Tibial nerve (tissue), 4 donors: ENCODE measurements at regions not wholly inside any gene's neighbourhood (a gene's known extent, or its start where the extent isn't known, plus 50 kb on each side); places are given as distances from the start of the nearest gene placed in this dataset.

ENCODE experiments used
- EP300 ChIP-seq, 2 donors: sonication (generic); formaldehyde crosslinking; IDR thresholded peaks; one replicate each; pipeline ENCODE4 v1.6.1; 2017; ENCODE audit warnings: antibody characterized with exemption in 2 of 2, mild to moderate bottlenecking in 1 of 2
- TF ChIP-seq, protein P1 (sequence below), 5 experiments: fragments of 200-600 bp in 3 of 5; fragments of 450-650 bp in 2 of 5; sonication (generic) in 3 of 5; IDR thresholded peaks; one replicate each; pipeline ENCODE4 v1.5.1; 2016 to 2019; ENCODE audit warnings: antibody characterized with exemption in 5 of 5, mild to moderate bottlenecking in 3 of 5, moderate library complexity in 2 of 5

DNA sequence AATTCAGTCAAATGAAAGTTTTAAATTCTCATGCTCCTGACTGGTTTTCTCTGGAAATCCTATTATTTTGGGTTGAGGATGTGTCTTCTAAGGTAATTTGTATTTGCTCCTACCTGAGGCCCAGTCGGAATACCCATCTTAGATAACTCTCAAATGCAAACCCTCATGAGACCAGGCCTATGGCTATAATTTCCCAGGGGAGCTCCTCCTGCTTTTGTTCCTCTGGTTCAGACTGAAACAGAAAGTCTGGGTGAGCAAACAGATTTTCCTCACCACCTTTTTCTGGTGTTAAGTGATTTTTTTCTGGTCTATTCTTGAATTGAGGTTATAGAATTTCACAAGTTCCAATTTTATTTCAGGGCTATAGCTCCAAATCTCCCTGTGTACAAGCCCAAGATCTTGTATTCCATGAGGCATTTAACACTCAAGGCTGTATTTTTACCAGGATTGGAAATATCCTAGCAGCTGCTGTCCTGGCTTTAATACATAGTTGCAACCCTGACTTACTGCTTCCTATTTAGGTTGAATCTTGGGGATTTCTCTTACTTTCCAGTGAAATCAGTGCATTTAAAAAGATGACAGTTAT is 169.1 kb upstream of the PTCHD4 start:
- TF ChIP-seq, protein P1, sequence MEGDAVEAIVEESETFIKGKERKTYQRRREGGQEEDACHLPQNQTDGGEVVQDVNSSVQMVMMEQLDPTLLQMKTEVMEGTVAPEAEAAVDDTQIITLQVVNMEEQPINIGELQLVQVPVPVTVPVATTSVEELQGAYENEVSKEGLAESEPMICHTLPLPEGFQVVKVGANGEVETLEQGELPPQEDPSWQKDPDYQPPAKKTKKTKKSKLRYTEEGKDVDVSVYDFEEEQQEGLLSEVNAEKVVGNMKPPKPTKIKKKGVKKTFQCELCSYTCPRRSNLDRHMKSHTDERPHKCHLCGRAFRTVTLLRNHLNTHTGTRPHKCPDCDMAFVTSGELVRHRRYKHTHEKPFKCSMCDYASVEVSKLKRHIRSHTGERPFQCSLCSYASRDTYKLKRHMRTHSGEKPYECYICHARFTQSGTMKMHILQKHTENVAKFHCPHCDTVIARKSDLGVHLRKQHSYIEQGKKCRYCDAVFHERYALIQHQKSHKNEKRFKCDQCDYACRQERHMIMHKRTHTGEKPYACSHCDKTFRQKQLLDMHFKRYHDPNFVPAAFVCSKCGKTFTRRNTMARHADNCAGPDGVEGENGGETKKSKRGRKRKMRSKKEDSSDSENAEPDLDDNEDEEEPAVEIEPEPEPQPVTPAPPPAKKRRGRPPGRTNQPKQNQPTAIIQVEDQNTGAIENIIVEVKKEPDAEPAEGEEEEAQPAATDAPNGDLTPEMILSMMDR (IDR thresholded peaks at IDR 0.05): no peak
- no peak for TF ChIP-seq EP300 (IDR thresholded peaks at IDR 0.05)
